HUES64 (cell line): ENCODE measurements at regions not wholly inside any gene's neighbourhood (a gene's known extent, or its start where the extent isn't known, plus 50 kb on each side); places are given as distances from the start of the nearest gene placed in this dataset.
"Not testable (repeated sequence)": the region's sequence is repeated elsewhere in the genome, so short reads cannot be mapped to it uniquely, and the experiment has no call there.

Experiments used
- H3K27ac ChIP-seq: 2 replicates; pipeline ENCODE4 v1.7.0; 2013; ENCODE audit warnings: low read depth, low read length, inconsistent platforms
- H3K27me3 ChIP-seq: 2 replicates; pipeline ENCODE4 v1.6.1; 2013; ENCODE audit warnings: mild to moderate bottlenecking, low read length; ENCODE audit not compliant: insufficient read depth
- H3K36me3 ChIP-seq: 2 replicates; pipeline ENCODE4 v1.6.1; 2013; ENCODE audit warnings: mild to moderate bottlenecking, low read length; ENCODE audit not compliant: insufficient read depth
- H3K4me1 ChIP-seq: 2 replicates; pipeline ENCODE4 v1.6.1; 2013; ENCODE audit warnings: mild to moderate bottlenecking, low read length, moderate library complexity; ENCODE audit not compliant: insufficient read depth
- H3K4me3 ChIP-seq: 2 replicates; pipeline ENCODE4 v1.5.1; 2013; ENCODE audit warnings: mild to moderate bottlenecking, low read length, moderate library complexity
- H3K9ac ChIP-seq: 2 replicates; pipeline ENCODE4 v1.6.1; 2013; ENCODE audit warnings: mild to moderate bottlenecking, low read depth, low read length
- H3K9me3 ChIP-seq: 2 replicates; pipeline ENCODE4 v1.6.1; 2013; ENCODE audit warnings: low read depth, low read length; ENCODE audit not compliant: insufficient read depth
- WGBS: fragments of 150-250, 120-280 bp; methylation state at CpG from one replicate; pipeline ENCODE4 v1.1.7; 2013; ENCODE audit warnings: missing lambda C conversion rate; 5-methylcytosine and 5-hydroxymethylcytosine counted together

DNA sequence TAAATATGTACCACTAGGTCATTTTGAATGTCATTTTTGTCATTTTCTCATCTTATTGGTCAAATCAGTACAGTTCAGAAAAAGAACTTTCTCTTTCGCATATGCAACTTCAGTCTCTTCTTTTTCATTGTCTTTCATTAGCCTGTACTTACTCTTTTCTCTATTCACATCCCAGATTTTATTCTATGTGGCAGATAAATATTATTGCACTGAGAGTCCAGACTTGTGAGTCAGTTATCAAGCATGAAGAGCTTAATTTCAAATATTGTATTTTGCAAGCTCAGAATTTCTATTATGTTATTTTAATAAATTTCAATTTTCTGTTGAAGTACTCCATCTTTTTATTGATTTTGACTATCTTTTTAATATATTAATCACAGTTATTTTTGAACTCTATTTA is 105.2 kb upstream of the PALMD start:
- H3K27ac ChIP-seq, result no peak overlapping the region
- no peak overlapping the region for H3K4me3 ChIP-seq
- H3K9ac ChIP-seq, result no peak overlapping the region
- WGBS, result 86% methylated on average over 1 of the region's 1 CpG
- H3K4me1 ChIP-seq, result no peaks in the 10 kb centered on the region
- no peaks in the 10 kb centered on the region for H3K27me3 ChIP-seq
- no peaks in the 10 kb centered on the region for H3K36me3 ChIP-seq
- peaks cover 4% of the 10 kb centered on the region; the same call in 1 of the 2 replicates for H3K9me3 ChIP-seq

GRCh38 chr1:99544328-99544727 is 101.6 kb upstream of the PALMD start:
- Histone ChIP-seq H3K9me3 (peaks cover 4% of the 10 kb centered on the region; the same call in 1 of the 2 replicates), H3K27ac (no peak overlapping the region), H3K27me3 (no peaks in the 10 kb centered on the region), H3K4me3 (no peak overlapping the region), H3K9ac (no peak overlapping the region), H3K4me1 (no peaks in the 10 kb centered on the region), H3K36me3 (no peaks in the 10 kb centered on the region)
- 71% methylated on average over 1 of the region's 1 CpG for WGBS

GRCh38 chr1:99546432-99547416 is 99.2 kb upstream of the PALMD start:
- Histone ChIP-seq H3K4me3 (no peak overlapping the region), H3K4me1 (no peaks in the 10 kb centered on the region), H3K9ac (no peak overlapping the region), H3K27me3 (no peaks in the 10 kb centered on the region), H3K36me3 (no peaks in the 10 kb centered on the region), H3K27ac (no peak overlapping the region), H3K9me3 (no peaks in the 10 kb centered on the region)
- 100% methylated on average over 1 of the region's 3 CpGs for WGBS

- H3K4me1 ChIP-seq, result no peaks in the 10 kb centered on the region
- 84% methylated on average over 3 of the region's 3 CpGs for WGBS
- H3K27ac ChIP-seq, result no peak overlapping the region
- no peaks in the 10 kb centered on the region for H3K36me3 ChIP-seq
- no peak overlapping the region for H3K9ac ChIP-seq
- no peaks in the 10 kb centered on the region for H3K9me3 ChIP-seq
- no peaks in the 10 kb centered on the region for H3K27me3 ChIP-seq
- no peak overlapping the region for H3K4me3 ChIP-seq
These were observed 96.8 kb upstream of the PALMD start for GRCh38 chr1:99548943-99549605.

- H3K27me3 ChIP-seq, result no peaks in the 10 kb centered on the region
These were observed 95.7 kb upstream of the PALMD start for GRCh38 chr1:99550198-99550597.

GRCh38 chr1:99551812-99552614 is 93.9 kb upstream of the PALMD start:
- 100% methylated on average over 2 of the region's 2 CpGs for WGBS

More at GRCh38 chr1:99550198-99550597, 95.7 kb upstream of the PALMD start:
- Histone ChIP-seq H3K36me3 (no peaks in the 10 kb centered on the region), H3K9me3 (no peaks in the 10 kb centered on the region), H3K9ac (no peak overlapping the region), H3K4me3 (no peak overlapping the region), H3K27ac (no peak overlapping the region), H3K4me1 (no peaks in the 10 kb centered on the region)
- 94% methylated on average over 9 of the region's 9 CpGs for WGBS

DNA sequence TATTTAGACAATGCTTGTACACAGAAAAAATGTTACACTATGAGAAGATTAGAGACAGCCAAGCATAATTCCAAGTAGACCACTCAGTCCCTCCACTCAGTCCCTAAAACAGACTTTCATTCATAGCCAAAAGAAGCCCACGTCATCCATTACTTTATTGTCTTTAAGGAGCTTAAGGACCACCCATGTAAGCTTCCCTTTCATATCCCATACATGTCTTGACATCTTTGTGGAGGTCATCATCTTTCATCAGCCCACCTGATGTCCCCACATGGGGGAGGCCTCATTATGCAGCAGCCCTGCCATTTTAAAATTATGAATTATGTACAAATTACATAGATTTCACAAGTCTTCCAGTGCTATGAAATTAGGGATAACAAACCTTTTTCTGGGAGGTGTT is 92.6 kb upstream of the PALMD start:
- WGBS, result 83% methylated on average over 1 of the region's 1 CpG
- Histone ChIP-seq H3K27ac (no peak overlapping the region), H3K27me3 (no peaks in the 10 kb centered on the region), H3K4me1 (no peaks in the 10 kb centered on the region), H3K4me3 (no peak overlapping the region), H3K36me3 (no peaks in the 10 kb centered on the region), H3K9me3 (no peaks in the 10 kb centered on the region), H3K9ac (no peak overlapping the region)

More at GRCh38 chr1:99551812-99552614, 93.9 kb upstream of the PALMD start:
- H3K9me3 ChIP-seq, result no peaks in the 10 kb centered on the region
- H3K9ac ChIP-seq, result no peak overlapping the region
- no peaks in the 10 kb centered on the region for H3K36me3 ChIP-seq
- no peak overlapping the region for H3K4me3 ChIP-seq
- H3K4me1 ChIP-seq, result no peaks in the 10 kb centered on the region
- no peaks in the 10 kb centered on the region for H3K27me3 ChIP-seq
- H3K27ac ChIP-seq, result no peak overlapping the region

GRCh38 chr1:99553819-99554218 is 92.1 kb upstream of the PALMD start:
- 67% methylated on average over 3 of the region's 3 CpGs for WGBS
- H3K9ac ChIP-seq, H3K36me3 ChIP-seq, H3K4me3 ChIP-seq, H3K4me1 ChIP-seq, H3K27ac ChIP-seq, H3K9me3 ChIP-seq, H3K27me3 ChIP-seq: not testable (repeated sequence)

GRCh38 chr1:99554727-99555126 is 91.2 kb upstream of the PALMD start:
- Histone ChIP-seq H3K9me3 (no peaks in the 10 kb centered on the region), H3K4me3 (no peak overlapping the region), H3K27ac (no peak overlapping the region), H3K9ac (no peak overlapping the region), H3K36me3 (no peaks in the 10 kb centered on the region), H3K27me3 (no peaks in the 10 kb centered on the region), H3K4me1 (no peaks in the 10 kb centered on the region)
- 96% methylated on average over 1 of the region's 2 CpGs for WGBS

GRCh38 chr1:99557546-99558202 is 88.2 kb upstream of the PALMD start:
- Histone ChIP-seq H3K9ac (no peak overlapping the region), H3K4me1 (no peaks in the 10 kb centered on the region), H3K4me3 (no peak overlapping the region), H3K36me3 (no peaks in the 10 kb centered on the region), H3K9me3 (no peaks in the 10 kb centered on the region), H3K27me3 (no peaks in the 10 kb centered on the region), H3K27ac (no peak overlapping the region)
- WGBS, result 95% methylated on average over 3 of the region's 3 CpGs
